ENCODE measurements at regions not wholly inside any gene's neighbourhood (a gene's known extent, or its start where the extent isn't known, plus 50 kb on each side); places are given as distances from the start of the nearest gene placed in this dataset.
"Not testable (repeated sequence)": the region's sequence is repeated elsewhere in the genome, so short reads cannot be mapped to it uniquely, and the experiment has no call there.

GRCh38 chr2:8144785-8145184, 537.1 kb upstream of the ID2 start:
- H3K4me3 ChIP-seq (ENCODE audit: low read depth, low read length): no peak overlapping the region
- TF ChIP-seq, protein P1, sequence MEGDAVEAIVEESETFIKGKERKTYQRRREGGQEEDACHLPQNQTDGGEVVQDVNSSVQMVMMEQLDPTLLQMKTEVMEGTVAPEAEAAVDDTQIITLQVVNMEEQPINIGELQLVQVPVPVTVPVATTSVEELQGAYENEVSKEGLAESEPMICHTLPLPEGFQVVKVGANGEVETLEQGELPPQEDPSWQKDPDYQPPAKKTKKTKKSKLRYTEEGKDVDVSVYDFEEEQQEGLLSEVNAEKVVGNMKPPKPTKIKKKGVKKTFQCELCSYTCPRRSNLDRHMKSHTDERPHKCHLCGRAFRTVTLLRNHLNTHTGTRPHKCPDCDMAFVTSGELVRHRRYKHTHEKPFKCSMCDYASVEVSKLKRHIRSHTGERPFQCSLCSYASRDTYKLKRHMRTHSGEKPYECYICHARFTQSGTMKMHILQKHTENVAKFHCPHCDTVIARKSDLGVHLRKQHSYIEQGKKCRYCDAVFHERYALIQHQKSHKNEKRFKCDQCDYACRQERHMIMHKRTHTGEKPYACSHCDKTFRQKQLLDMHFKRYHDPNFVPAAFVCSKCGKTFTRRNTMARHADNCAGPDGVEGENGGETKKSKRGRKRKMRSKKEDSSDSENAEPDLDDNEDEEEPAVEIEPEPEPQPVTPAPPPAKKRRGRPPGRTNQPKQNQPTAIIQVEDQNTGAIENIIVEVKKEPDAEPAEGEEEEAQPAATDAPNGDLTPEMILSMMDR (IDR thresholded peaks at IDR 0.05): no peak
- peaks cover 10% of the 10 kb centered on the region for H3K4me1 ChIP-seq
- H2AFZ ChIP-seq: no peak overlapping the region
- H3K36me3 ChIP-seq (ENCODE audit: control insufficient read depth, insufficient read depth, low read length): no peaks in the 10 kb centered on the region
- H3K27ac ChIP-seq: no peak overlapping the region
- no peaks in the 10 kb centered on the region for H3K27me3 ChIP-seq (ENCODE audit: control insufficient read depth, insufficient read depth, low read length)
- no peak overlapping the region for H3K4me2 ChIP-seq (ENCODE audit: low read length)
- no peaks in the 10 kb centered on the region for H3K9me3 ChIP-seq (ENCODE audit: control insufficient read depth, low read length)
- H3K9ac ChIP-seq: no peak overlapping the region
- no peaks in the 10 kb centered on the region for H3K79me2 ChIP-seq

DNA sequence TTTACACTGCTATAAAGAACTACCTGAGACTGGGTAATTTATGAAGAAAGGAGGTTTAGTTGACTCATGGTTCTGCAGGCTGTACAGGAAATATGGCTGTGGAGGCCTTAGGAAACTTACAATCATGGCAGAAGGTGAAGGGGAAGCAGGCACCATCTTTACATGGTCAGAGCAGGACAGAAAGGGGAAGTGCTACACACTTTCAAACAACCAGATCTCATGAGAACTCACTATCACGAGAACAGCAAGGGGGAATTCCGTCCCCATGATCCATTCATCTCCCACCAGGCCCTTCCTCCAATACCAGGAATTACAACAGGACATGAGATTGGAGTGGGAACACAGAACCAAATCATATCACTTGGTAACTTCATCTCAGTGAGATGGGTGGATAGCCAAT, 536.5 kb upstream of the ID2 start:
- H3K4me3 ChIP-seq (ENCODE audit: low read depth, low read length); H3K27me3 ChIP-seq (ENCODE audit: control insufficient read depth, insufficient read depth, low read length); H3K79me2 ChIP-seq; H3K36me3 ChIP-seq (ENCODE audit: control insufficient read depth, insufficient read depth, low read length); H2AFZ ChIP-seq; H3K4me1 ChIP-seq; H3K9ac ChIP-seq; H3K27ac ChIP-seq; H3K4me2 ChIP-seq (ENCODE audit: low read length); H3K9me3 ChIP-seq (ENCODE audit: control insufficient read depth, low read length): not testable (repeated sequence)

GRCh38 chr2:8146132-8147005, 535.5 kb upstream of the ID2 start:
- Histone ChIP-seq H3K9me3 (ENCODE audit: control insufficient read depth, low read length) (no peaks in the 10 kb centered on the region), H3K79me2 (no peaks in the 10 kb centered on the region), H3K36me3 (ENCODE audit: control insufficient read depth, insufficient read depth, low read length) (no peaks in the 10 kb centered on the region), H3K4me1 (peaks cover 9% of the 10 kb centered on the region), H2AFZ (peak overlapping the region; percentile 49), H3K9ac (no peak overlapping the region), H3K4me3 (ENCODE audit: low read depth, low read length) (no peak overlapping the region), H3K27me3 (ENCODE audit: control insufficient read depth, insufficient read depth, low read length) (no peaks in the 10 kb centered on the region), H3K27ac (no peak overlapping the region), H3K4me2 (ENCODE audit: low read length) (no peak overlapping the region)
- TF ChIP-seq, protein P1 (IDR thresholded peaks at IDR 0.05): no peak

DNA sequence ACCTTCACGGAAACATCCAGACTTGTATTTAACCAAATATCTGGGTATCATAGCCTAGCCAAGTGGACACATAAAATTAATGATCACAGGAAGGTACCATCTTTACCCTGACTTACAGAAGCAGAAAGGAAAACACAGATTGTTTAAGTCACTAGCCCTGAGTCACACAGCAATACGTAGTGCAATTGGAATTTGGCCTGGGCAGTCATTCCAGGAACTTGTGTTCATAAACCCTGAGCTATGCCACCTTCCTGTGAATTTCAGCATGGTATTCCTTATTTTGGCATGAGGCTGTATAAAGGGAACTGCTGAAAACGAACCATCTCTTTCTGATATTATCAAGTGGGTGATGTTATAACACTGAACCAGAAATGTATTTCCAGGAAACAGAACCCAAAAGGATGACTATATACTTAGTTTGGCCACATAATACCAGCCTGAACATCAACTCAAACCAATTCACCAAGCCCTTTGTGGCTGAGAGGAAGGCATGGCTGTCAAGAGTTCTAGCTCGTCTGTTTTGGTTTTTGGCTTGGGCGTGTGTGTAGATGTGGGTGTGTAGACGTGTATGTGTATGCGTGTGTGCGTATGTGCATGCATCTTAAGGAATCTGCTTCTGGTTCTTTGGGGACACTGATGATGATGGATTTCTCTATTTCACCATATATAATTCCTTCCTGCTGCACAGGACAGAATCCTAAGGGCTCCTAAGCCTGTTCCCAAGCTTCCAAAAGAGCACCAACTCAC, 533.4 kb upstream of the ID2 start:
- H3K4me3 ChIP-seq (ENCODE audit: low read depth, low read length): no peak overlapping the region

DNA sequence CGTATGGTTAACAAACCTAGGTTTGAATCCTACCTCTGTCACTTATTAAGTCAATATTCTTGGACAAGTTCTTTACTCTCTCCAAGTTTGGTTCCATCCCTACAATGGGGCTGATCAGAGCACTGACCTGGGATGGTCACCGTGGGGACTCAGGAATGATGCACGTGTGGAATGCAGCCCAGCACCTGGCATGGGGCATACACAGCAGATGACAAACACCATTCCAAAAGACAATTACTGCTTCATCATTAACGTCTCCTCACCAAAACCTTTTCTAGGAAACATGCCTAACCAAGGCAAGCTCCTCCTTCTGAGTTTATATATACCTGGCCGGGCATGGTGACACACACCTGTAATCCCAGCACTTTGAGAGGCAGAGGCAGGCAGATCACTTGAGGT, 532.9 kb upstream of the ID2 start:
- Histone ChIP-seq H3K4me3 (ENCODE audit: low read depth, low read length) (no peak overlapping the region), H3K79me2 (no peaks in the 10 kb centered on the region), H3K36me3 (ENCODE audit: control insufficient read depth, insufficient read depth, low read length) (no peaks in the 10 kb centered on the region), H3K4me1 (peaks cover 9% of the 10 kb centered on the region), H3K9ac (no peak overlapping the region), H3K9me3 (ENCODE audit: control insufficient read depth, low read length) (no peaks in the 10 kb centered on the region), H3K27me3 (ENCODE audit: control insufficient read depth, insufficient read depth, low read length) (no peaks in the 10 kb centered on the region), H3K4me2 (ENCODE audit: low read length) (no peak overlapping the region), H2AFZ (no peak overlapping the region), H3K27ac (no peak overlapping the region)
- TF ChIP-seq, protein P1 (IDR thresholded peaks at IDR 0.05): no peak

More for the DNA sequence above, 533.4 kb upstream of the ID2 start:
- TF ChIP-seq, protein P1 (IDR thresholded peaks at IDR 0.05): no peak
- H3K79me2 ChIP-seq: no peaks in the 10 kb centered on the region
- H2AFZ ChIP-seq: no peak overlapping the region
- no peaks in the 10 kb centered on the region for H3K36me3 ChIP-seq (ENCODE audit: control insufficient read depth, insufficient read depth, low read length)
- no peak overlapping the region for H3K27ac ChIP-seq
- H3K9me3 ChIP-seq (ENCODE audit: control insufficient read depth, low read length): no peaks in the 10 kb centered on the region
- H3K27me3 ChIP-seq (ENCODE audit: control insufficient read depth, insufficient read depth, low read length): no peaks in the 10 kb centered on the region
- H3K9ac ChIP-seq: no peak overlapping the region
- no peak overlapping the region for H3K4me2 ChIP-seq (ENCODE audit: low read length)
- H3K4me1 ChIP-seq: peaks cover 9% of the 10 kb centered on the region

Data from parathyroid adenoma (tissue), 2 donors.